Left kidney (tissue), 1 donor: ENCODE measurements at regions not wholly inside any gene's neighbourhood (a gene's known extent, or its start where the extent isn't known, plus 50 kb on each side); places are given as distances from the start of the nearest gene placed in this dataset.
A peak's percentile ranks its signal among the peaks of the same experiment; 100 is the strongest.

Experiments used
- DNase-seq: peaks from one replicate; pipeline ENCODE4 v3.0.0-alpha.2; 2013

DNA sequence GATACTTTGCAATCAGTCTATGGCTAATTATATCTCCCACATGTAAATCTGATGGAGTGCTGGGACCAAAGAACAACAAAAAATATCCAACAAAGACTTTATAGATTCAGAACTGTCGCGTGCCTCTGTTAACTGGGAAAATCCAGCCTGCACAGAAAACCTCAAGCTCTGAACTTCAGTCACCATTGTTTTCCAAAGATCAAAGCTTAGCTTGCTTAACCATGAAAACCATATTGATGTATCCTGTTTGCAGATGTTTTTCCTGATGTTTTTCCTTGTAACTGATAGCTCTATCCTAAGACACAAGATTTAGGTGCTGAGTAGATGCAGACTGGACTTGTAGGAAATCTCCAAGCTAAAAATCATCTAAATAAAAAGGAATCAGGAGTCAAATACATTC, 163.7 kb downstream of the GXYLT1 start:
- no peak for DNase-seq

DNA sequence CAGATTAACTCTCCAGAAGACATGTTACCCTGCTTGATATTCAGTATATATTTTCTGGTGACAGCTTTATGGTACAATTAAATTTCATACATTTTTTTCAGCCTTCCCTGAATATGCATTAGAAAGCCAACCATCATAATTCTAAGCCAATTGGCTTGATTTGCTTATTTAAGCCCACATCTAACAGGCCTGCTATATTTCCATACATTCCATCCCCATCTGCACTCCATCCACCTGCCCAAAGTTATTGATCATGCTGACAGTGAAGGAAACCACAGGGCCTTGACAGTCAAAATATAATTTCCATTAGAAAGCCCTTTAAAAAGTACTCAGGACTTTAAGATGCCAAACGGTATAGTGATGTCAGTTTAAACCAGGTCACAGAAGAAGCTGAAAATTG, 164.3 kb downstream of the GXYLT1 start:
- no peak for DNase-seq

DNA sequence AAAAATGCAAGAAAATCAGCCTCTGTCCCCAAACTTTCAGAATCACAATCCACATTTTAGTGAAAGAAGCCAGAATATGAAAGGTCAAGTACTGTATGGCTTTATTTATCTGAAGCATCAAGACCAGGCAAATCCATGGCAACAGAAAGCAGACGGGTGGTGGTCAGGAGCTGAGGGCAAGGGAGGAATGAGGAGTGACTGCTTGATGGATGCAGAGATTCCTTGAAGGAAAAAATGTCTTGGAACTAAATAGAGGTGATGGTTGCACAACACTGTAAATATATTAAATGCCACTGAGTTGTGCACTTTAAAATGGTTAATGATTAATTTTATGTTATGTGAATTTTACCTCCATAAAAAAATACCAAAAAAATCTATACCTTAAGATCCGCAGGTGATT, 165.1 kb downstream of the GXYLT1 start:
- no peak for DNase-seq

DNA sequence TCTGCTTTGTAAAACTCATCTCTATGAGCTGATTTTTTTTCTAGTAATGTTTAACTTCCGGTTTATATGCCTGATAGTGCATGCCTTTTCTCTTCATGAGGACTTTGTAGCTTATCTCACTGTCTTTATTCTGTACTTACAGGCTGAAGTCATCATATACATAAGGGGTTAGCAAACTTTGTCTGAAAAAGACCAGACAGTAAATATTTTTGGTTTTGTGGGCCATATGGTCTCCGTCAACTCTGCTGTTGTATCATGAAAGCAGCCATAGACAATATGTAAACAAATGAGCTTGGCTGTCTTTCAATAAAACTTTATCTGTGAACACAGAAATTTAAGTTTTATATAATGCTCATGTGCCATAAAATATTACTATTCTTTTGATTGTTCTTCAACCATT, 172.1 kb downstream of the GXYLT1 start:
- peak; percentile 60 for DNase-seq

DNA sequence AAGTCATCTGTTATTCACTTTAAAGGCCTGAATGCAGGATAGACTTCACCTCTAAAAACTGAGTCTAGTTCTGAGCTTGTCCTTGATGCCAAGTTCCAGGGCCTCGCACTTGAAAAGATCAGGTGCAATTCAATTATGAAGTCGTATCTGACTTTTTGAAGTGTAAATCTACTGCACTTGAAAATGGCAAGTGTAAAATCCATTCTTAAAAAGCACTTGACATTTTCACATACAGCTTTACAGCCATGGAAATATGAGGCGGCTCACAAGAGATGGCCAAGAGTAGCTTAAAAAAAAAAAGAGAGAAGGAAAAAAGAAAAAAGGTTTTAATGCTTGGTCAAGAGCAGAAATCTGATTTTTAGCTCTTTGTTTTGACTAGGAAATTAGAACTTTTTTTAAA, 172.5 kb downstream of the GXYLT1 start:
- no peak for DNase-seq

DNA sequence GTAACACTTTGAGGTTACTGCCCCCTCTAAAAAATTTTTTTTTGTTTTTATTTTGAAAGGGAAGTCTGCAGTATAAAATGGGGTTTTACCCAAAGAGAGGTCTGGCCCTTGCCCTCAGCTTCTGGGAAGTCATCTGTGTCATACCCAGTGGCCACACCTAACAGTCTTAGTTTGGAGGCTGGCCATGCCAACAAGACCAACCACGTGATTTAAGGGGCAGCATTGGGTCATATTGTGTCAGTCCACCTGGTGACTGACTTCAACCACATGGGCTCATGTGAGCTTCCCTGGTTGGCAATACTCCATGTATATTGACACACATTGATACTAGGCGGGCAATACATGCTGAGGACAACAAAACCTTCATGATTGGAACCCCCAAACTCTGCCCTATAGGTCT, 173.9 kb downstream of the GXYLT1 start:
- no peak for DNase-seq

DNA sequence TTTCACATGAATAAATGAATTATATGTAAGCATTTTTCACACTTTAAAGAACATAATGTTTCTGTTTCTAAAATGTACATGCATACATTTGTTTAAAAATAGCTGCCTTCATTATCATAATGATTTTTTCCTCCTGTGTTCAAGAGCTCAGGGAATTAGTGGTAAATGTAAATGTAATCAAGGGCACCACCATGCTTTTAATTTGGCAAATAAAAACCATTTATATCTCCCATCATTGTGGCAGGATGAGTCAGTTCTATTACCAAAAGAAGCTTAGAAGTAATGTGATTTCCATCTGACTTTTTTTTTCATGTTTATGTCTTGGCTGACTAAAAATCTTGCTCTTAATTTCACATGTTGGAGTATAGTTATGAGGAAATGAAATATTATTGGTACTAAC, 176.1 kb downstream of the GXYLT1 start:
- DNase-seq, result no peak

DNA sequence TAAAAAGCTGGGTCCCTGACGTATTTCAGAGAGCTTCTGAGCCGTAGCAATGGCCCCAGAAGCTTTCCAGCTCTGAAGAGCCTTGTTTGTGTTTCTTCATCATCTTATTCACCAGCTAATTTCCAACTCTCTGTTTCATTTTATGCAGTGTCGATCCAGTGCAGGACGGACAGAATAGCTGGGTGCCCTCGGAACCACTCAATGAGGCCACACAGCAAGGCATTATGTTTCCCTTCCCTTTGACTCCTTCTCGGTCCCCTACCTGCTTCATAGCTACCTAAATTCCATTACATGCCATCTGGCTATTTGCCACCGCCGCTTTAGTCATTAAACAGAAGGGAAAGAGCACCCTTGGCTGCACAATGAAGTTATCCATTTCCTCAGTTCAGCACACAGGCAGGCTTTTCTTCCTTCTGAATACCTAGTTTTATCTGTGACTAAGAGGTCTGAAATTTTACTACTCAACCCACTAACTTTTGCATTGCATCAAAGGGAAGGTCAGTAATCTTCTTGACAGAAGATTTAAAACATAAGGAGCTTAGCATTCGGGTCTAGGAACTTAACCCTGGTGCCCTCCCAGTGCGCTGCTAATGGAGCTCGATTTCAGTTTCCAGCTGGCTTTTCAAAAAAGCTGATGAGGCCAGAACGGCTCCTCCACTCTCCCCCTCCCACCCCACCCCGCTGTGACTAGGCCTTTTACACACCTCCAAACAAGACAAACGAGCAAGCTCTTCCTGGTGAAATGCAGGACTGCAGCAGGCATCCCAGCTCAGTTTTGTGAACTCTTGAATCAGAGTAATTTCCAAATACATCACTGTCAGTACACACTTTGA, 176.8 kb downstream of the GXYLT1 start:
- peak; percentile 67 for DNase-seq

DNA sequence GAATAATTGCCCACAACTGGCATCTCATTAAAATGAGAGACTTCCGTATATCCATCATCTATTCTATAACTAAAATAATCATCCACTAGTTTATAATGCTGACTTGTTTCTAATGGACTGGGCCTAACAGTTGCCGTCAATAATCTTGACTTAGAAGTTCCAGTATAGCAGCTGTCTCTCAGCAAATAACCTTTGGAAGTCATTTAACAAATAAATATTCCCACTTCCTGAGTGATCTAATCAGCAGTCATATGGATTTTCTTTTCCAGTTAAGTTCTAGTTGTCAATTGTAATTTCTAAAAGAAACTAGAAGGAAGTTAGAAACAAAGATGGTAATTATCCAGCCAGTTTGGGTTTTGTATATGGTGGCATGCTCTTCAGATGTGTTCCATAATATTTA, 177.8 kb downstream of the GXYLT1 start:
- DNase-seq, result no peak

DNA sequence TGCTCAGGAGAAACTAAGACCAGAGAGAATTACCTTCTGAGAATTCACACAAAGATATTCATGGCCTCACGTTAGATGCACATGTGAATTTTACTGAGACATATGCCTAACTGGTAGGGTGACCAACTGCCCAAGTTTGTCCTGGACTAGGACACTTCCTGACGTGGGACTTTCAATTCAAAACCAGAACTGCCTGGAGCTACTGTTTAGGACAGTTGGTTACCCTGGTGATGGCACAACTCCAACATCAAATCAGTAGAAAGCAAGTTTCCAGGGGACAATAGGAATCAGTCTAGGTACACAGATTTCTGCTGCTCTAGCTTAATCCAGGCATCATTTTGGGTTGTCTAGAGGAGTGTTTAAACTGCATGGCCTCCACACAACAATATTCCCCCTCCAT, 178.7 kb downstream of the GXYLT1 start:
- DNase-seq, result no peak

DNA sequence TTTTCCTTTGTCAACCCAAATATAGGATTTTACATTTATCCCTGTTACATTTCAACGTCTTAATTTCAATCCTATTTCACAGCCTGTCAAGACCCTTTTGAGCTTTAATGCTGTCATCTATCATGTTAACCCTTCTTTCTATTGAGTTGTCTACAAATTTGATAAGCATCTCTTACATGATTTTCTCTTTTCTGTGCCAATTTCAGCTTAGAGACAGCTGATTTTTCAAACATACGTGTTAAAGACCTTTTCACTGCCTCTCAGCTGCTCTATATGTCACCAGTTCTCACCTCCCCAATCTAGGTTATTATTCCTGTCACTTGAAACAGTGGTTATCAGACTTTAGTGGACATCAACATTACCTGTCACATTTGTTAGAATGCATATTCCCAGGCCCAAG, 181.3 kb downstream of the GXYLT1 start:
- no peak for DNase-seq

DNA sequence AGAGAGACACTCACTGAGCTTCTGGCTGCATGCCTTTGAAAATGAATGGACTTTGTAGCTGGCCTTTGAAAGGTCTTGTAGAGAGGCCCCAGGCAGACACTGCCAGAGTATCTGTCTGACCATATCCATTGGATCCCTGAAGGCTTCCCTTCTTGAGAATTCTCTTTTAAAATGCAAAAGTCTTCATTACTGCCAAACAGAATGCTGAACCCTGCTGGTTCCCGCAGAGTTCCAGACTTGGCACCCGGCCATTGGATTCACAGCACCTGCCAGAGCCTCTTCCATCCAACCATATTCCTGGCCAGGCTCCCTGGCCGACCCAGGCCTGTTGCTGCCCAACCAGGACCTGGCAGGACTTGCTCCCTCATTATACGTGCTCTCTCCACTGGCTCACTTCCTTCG, 182.5 kb downstream of the GXYLT1 start:
- DNase-seq, result no peak

DNA sequence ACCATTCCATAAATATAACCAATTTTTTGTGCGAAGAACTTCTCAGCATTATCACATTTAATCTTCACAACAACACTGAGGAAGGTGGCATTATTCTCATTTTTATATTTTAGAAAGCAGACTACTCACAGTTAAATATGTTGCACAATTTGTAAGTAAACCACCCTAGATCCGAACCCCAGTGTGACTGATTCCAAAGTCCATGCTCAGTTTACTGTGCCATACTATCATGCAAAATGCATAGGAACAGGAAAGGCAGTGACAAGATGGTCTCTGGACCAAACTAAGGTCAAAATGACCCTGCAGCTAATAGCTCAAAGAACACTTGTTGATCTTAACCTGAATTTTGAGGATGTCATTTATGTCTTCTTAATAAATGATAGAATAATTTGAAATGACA, 185.4 kb downstream of the GXYLT1 start:
- no peak for DNase-seq

DNA sequence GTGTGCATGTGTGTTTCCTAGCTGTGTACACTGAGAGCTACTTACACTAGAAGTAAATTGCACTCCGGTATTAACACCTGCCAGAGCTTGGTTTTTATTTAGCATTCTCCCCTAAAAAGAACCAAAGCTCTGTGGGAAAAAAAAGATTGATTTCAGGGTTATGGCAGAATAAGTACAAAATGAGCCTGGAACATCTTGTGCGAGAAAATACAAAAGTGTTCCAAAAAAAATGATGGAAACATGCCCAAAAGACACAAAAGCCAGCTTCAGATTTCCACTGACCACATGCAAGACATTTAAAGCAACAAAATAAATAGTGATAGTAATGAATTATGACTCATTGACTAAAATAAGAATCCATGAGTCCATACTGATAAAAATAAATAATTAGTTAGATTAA, 188.3 kb downstream of the GXYLT1 start:
- DNase-seq, result no peak

DNA sequence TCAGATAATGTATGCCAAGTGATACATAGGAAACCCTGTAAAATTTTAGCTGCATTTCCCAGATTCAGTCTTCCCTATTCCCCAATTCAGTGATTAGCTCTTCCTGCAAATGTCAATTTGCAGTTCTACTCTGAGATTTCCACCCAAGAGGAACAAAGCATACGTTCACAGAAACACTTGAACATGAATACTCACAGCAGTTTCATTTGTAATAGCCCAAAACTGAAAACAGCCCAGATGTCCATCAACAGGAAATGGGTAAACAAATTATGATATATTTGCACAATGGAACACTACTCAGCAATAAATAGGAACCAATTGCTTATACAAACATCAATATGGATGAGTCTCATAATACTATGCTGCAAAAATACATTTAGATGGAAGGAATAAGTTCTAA, 194.2 kb downstream of the GXYLT1 start:
- no peak for DNase-seq

DNA sequence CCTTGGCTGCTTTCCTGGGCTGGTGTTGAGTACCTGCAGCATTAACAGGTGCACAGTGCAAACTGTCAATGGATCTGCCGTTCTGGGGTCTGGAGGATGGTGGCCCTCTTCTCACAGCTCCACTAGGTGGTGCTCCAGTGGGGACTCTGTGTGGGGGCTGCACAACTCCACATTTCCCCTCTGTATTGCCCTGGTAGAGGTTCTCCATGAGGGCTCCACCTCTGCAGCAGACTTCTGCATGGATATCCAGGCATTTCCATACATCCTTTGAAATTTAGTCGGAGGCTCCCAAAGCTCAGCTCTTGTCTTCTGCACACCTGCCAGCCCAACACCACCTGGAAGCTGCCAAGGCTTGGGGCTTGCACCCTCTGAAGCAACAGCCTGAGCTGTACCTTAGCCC, 198.6 kb downstream of the GXYLT1 start:
- no peak for DNase-seq

DNA sequence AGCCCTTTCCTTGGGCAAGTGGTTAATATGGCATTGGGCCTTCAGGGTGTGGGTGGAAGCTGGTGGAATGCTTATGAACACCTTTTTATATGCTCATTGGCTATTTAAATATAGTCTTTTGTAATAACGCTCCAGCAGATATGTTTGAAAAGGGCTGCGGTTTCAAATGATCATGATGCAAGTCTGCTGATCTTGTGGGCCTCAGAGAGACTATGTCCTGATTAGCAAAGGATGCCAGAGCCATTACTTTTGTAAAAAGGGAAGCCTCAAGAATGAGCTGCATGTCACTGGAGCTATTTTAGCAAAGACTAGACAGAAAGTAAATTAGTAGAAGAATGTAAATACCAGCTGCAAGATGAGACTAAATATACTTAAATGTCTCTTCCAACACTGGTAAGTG, 200.5 kb downstream of the GXYLT1 start:
- DNase-seq, result no peak

DNA sequence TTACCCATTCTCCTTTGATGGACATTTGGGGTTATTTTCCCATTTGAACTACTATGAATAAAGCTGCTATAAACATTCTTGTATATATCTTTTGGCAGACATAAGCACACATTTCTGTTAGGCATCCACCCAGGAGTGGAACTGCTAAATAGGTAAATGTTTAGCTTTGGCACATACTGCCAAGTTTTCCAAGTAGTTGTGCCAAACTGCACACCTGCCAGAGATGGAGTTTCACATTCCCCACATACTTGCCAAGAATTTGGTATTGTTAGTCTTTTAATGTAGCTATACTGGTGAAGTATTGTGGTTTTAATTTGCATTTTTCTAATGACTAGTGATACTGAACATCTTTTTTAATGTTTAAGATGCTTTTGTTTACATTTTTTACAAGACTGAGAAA, 201.0 kb downstream of the GXYLT1 start:
- DNase-seq, result no peak

DNA sequence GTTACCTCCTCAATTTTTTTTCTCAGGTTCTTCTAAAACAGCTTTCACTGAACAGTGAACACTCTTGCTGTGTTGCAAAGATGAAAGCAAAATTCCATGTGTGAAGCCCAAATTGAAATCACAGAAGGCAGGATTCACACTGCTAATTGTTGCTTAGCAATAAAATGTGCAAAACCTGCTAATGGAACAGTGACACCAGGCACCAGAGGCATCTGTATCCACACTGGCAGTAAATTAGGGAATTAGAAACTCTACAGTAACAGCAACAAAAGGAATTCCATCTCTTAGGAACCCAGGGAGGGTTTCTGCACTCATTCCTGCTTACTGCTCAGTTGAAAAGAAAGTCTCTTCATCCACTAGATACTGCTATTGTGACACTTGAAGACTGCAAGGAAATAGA, 202.3 kb downstream of the GXYLT1 start:
- DNase-seq, result no peak

DNA sequence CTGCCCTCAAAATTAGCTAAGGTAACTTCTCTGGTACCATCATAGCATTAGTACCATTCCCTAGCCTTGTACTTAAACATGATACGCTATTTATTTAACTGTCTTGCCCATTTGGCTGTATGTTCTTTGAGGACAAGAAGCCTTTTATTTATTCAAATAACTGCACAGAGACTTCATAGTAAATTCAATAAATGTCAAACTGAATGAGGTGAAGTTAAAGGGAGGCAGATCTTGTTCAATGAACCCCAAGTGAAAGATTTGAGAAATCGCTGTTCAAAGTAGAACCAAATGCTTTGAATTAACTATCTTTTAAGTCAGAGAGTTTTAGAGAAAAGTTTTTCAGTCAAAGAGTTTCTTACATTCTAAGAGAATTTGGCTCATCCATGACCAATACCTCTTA, 203.6 kb downstream of the GXYLT1 start:
- DNase-seq, result no peak

DNA sequence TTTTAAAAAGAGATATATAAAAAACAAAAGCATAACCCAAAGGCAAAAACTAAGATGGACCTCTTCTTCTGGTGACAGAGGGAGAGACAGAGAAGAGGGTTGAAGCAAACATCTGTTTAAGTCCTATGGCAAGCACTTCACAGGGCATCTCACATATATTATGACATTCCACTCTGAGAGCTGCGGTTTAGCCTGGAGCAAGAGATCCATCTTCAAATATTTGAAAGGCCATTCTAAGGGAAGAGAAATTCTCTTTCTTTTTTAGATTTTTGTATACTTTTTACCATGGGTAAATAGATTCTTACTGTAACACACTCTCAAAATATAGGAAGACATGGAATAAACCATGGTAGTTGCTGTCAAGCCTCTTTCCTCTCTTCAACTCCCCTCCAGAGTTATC, 204.1 kb downstream of the GXYLT1 start:
- no peak for DNase-seq

DNA sequence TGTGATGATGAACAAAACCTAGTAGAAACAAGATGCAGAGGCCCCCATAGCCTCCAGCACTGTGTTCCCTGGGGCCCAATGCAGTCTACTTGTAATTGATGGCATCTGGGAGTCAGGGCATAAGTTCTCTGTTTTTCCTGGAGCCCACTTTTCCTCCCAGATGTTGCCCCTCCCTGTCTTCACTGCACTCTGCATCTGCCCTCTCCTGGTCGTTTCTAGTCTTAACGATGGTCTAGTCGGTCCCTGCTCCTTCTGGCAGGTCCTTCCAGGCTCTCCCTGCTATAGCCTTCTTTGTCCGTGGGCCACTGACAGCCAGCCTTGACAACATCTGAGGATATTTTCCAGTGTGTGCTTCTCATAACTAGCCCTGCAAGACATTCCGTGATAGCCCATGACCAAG, 208.3 kb downstream of the GXYLT1 start:
- no peak for DNase-seq

DNA sequence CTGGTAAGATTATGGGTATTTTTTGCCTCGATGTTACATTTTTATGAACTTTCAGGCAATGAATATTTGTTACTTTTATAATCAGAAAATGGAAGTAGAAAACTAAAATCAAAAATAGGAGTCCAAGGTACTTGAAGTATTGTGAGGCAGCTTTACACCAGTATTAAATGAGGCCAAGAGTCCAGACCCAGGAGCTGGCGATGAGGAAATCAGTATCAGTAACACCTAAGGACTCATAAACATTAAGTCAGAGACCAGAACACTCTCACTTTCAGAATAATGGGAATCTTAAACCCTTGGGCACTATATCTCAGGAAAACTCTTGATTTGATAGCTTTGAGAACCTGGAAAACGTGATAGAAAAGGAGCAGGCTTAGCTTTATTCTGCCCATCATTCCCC, 208.8 kb downstream of the GXYLT1 start:
- no peak for DNase-seq

DNA sequence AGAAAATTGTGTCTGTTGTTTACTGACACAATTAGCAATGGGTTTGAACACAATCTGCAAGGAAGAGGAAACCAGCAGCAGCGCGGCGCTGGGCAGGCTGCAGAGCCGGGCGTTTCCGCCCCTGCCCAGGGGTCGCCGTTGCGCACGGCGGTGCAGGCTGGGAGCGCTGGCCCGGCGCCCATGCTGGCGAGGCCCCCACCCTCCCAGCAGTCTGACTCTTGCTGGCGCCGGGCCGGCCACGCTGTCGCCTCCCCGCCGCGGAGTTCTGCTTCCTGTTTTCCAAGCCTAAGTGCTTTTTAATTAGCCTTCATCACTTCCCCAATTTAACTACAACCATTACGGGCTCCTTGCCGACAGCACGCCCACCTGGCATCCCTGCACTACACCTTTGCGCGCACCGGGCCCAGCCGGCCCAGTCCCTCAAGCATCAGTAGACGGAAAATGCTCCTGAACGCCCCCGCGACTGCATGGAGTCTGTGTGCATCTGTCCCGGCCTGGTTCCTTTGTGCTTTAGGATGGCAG, 212.1 kb downstream of the GXYLT1 start:
- DNase-seq, result peak; percentile 65
